ENCODE measurements at regions not wholly inside any gene's neighbourhood (a gene's known extent, or its start where the extent isn't known, plus 50 kb on each side); places are given as distances from the start of the nearest gene placed in this dataset.

GRCh38 chr6:51514748-51515402 lies 572.5 kb downstream of the PKHD1 start:
- TF ChIP-seq CTCF (IDR thresholded peaks at IDR 0.05) = no peak
- no peak for TF ChIP-seq POLR2A (IDR thresholded peaks at IDR 0.05)
- no peak for TF ChIP-seq EP300 (IDR thresholded peaks at IDR 0.05)
- TF ChIP-seq POLR2AphosphoS5 (IDR thresholded peaks at IDR 0.05) = no peak

Data from suprapubic skin (tissue), 4 donors.